ENCODE measurements at regions not wholly inside any gene's neighbourhood (a gene's known extent, or its start where the extent isn't known, plus 50 kb on each side); places are given as distances from the start of the nearest gene placed in this dataset.

DNA sequence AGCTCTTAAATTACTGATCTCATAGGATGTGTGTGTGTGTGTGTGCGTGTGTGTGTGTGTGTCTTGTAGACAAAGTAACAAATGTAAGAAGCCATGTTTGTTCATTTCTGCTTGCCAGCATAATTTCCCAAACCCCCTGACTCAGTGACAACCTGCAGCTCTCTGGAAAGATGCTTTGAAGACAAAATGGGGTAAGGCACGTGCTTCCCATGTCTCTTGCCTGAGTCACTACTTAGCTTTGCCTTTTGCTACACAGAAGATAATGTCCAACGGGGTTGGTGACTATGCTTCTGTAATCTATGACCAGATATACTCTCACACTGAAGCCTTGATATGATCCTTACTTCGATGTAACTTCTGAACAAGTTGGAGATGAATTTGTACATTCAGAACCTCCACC, 332.0 kb downstream of the SLC4A3 start:
- CTCF ChIA-PET, result no interaction called here
- no peak for DNase-seq (ENCODE audit: unreplicated experiment)
- H3K27me3 Mint-ChIP-seq (ENCODE audit: insufficient read depth, unreplicated experiment), result no peaks in the 10 kb centered on the region
- H3K9me3 Mint-ChIP-seq (ENCODE audit: unreplicated experiment), result no peaks in the 10 kb centered on the region
- TF ChIP-seq, protein P1, sequence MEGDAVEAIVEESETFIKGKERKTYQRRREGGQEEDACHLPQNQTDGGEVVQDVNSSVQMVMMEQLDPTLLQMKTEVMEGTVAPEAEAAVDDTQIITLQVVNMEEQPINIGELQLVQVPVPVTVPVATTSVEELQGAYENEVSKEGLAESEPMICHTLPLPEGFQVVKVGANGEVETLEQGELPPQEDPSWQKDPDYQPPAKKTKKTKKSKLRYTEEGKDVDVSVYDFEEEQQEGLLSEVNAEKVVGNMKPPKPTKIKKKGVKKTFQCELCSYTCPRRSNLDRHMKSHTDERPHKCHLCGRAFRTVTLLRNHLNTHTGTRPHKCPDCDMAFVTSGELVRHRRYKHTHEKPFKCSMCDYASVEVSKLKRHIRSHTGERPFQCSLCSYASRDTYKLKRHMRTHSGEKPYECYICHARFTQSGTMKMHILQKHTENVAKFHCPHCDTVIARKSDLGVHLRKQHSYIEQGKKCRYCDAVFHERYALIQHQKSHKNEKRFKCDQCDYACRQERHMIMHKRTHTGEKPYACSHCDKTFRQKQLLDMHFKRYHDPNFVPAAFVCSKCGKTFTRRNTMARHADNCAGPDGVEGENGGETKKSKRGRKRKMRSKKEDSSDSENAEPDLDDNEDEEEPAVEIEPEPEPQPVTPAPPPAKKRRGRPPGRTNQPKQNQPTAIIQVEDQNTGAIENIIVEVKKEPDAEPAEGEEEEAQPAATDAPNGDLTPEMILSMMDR (IDR thresholded peaks at IDR 0.05; ENCODE audit: unreplicated experiment), result no peak
- no peak overlapping the region for H3K27ac Mint-ChIP-seq (ENCODE audit: low read depth, unreplicated experiment)
- POLR2A ChIA-PET, result interaction anchor here (0.9 to 1.3 kb wide), 2 partner anchors 9 to 15 kb away, joined by 3 to 6 read pairs; no protein-coding TSS in a partner anchor
- H3K4me3 Mint-ChIP-seq (ENCODE audit: unreplicated experiment), result no peak overlapping the region
- BruUV-seq (replicated peaks), result no TSS peak
- intact Hi-C loops (cut with micrococcal nuclease), result no loop called here
- no peaks in the 10 kb centered on the region for H3K4me1 Mint-ChIP-seq (ENCODE audit: insufficient read depth, unreplicated experiment)
- no peaks in the 10 kb centered on the region for H3K36me3 Mint-ChIP-seq (ENCODE audit: insufficient read depth, unreplicated experiment)

DNA sequence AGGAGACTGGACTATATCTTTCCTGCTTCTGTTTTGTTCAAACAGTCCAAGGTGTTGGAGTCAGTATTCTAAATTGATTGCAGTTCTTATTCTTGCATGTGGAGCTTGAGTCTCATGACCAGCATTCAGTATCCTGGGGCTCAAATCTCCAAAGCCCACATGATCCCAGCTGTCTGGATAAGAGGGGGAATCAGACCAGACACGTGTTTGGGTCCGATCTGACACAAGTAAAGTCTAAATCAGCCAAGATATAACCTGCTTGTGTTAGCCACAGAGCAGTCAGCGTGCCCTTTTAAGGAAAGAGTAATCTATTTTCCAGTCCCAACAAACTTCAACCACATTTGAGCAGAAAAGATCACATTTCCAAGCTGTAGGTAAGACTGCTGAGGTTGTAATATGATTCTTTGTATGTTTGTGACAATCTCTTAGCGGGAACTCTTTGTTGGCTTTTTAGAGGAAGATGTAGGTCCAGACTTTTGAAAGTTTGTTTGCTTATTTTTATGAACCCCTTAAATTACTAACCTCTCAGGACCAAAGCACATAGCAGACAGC, 334.6 kb downstream of the SLC4A3 start:
- no peak for DNase-seq (ENCODE audit: unreplicated experiment)
- H3K27me3 Mint-ChIP-seq (ENCODE audit: insufficient read depth, unreplicated experiment), result no peaks in the 10 kb centered on the region
- TF ChIP-seq, protein P1 (IDR thresholded peaks at IDR 0.05; ENCODE audit: unreplicated experiment), result no peak
- no TSS peak for BruUV-seq (replicated peaks)
- ChIA-PET POLR2A (no interaction called here), CTCF (interaction anchor here (1.8 kb wide), 1 partner anchor 11 kb away, joined by 4 read pairs; no protein-coding TSS in a partner anchor)
- no peak overlapping the region for H3K4me3 Mint-ChIP-seq (ENCODE audit: unreplicated experiment)
- H3K4me1 Mint-ChIP-seq (ENCODE audit: insufficient read depth, unreplicated experiment), result no peaks in the 10 kb centered on the region
- no peaks in the 10 kb centered on the region for H3K36me3 Mint-ChIP-seq (ENCODE audit: insufficient read depth, unreplicated experiment)
- H3K27ac Mint-ChIP-seq (ENCODE audit: low read depth, unreplicated experiment), result no peak overlapping the region
- H3K9me3 Mint-ChIP-seq (ENCODE audit: unreplicated experiment), result no peaks in the 10 kb centered on the region
- intact Hi-C loops (cut with micrococcal nuclease), result loop anchor here (10.0 kb wide), 1 partner anchor 233 kb away; no protein-coding TSS in a partner anchor

DNA sequence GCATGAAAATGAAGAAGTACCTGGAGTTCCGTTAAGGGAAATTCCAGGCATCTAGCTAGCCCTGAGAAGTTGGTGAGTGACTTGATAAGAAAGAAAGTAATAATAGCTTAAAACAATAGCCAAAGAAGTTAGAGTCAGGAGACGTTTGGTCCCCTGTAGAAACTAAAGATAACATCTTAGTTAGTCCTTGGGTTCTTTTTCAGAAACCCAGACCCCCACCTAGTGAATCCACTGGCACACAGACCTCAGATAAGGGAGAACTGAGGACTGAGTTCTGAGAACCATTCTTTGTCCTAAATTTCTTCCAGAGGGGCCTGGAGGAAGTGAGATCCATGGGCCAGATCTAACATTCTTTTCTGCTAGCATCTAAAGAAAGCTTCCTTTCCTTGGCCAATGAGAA, 335.4 kb downstream of the SLC4A3 start:
- ChIA-PET CTCF (interaction anchor here (0.6 to 1.8 kb wide), 2 partner anchors 12 to 123 kb away, joined by 3 to 4 read pairs; no protein-coding TSS in a partner anchor), POLR2A (no interaction called here)
- TF ChIP-seq, protein P1 (IDR thresholded peaks at IDR 0.05; ENCODE audit: unreplicated experiment), result no peak
- no peaks in the 10 kb centered on the region for H3K27me3 Mint-ChIP-seq (ENCODE audit: insufficient read depth, unreplicated experiment)
- no peak for DNase-seq (ENCODE audit: unreplicated experiment)
- intact Hi-C loops (cut with micrococcal nuclease), result loop anchor here (10.0 kb wide), 1 partner anchor 232 kb away; no protein-coding TSS in a partner anchor
- H3K4me1 Mint-ChIP-seq (ENCODE audit: insufficient read depth, unreplicated experiment), result no peaks in the 10 kb centered on the region
- H3K27ac Mint-ChIP-seq (ENCODE audit: low read depth, unreplicated experiment), result no peak overlapping the region
- H3K9me3 Mint-ChIP-seq (ENCODE audit: unreplicated experiment), result no peaks in the 10 kb centered on the region
- H3K36me3 Mint-ChIP-seq (ENCODE audit: insufficient read depth, unreplicated experiment), result no peaks in the 10 kb centered on the region
- no peak overlapping the region for H3K4me3 Mint-ChIP-seq (ENCODE audit: unreplicated experiment)
- BruUV-seq (replicated peaks), result no TSS peak

DNA sequence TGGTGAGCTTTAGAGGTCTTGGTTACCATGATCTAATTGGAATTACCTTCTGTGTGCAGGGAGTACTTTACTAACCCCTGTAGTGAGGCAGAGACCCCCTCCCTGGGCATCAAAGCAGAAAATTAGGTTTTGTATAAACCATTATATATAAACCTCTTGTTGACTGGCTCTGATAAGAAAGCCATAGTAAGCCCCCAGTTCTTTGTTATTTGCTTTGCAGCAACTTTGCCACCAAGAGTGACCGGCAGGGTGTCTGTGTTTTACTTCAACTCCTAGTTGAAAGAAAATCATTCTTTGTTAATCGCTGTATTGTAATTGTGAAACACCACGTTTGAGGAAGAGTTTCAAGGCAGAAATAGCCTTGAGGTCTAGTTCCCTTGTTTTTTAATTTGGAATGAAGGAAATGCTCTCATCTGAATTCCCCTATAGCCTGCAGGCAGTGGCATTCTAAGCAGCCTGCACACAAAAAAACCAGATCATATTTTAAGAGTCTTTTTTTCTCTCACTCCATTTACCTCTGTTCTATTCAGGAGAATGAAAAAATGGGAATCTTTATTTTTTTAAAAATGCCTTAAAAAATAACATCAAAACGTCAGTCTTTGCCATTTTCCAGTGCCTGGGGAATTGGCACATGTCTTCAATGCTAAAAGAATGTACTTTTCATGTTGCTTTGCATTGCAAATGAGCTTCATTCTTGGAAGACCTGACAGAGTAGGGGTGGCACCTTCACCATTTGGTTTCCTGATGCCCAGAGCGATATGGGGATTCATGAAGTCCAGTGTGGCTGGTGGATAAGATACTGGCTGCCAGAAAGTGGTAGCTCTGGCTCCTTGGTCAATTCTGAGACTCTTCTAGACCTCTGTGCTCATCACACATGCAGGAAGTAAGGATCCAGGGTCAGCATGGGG, 338.1 kb downstream of the SLC4A3 start:
- CTCF ChIA-PET, result interaction anchor here (1.5 kb wide), 1 partner anchor 129 kb away, joined by 4 read pairs; no protein-coding TSS in a partner anchor
- no peak for DNase-seq (ENCODE audit: unreplicated experiment)
- Mint-ChIP-seq H3K9me3 (ENCODE audit: unreplicated experiment) (no peaks in the 10 kb centered on the region), H3K27me3 (ENCODE audit: insufficient read depth, unreplicated experiment) (no peaks in the 10 kb centered on the region), H3K36me3 (ENCODE audit: insufficient read depth, unreplicated experiment) (no peaks in the 10 kb centered on the region), H3K27ac (ENCODE audit: low read depth, unreplicated experiment) (no peak overlapping the region), H3K4me1 (ENCODE audit: insufficient read depth, unreplicated experiment) (peaks cover 17% of the 10 kb centered on the region), H3K4me3 (ENCODE audit: unreplicated experiment) (no peak overlapping the region)
- POLR2A ChIA-PET, result interaction anchor here (0.7 kb wide), 1 partner anchor 715 kb away, joined by 4 read pairs; no protein-coding TSS in a partner anchor
- intact Hi-C loops (cut with micrococcal nuclease), result loop anchor here (5.0 to 10.0 kb wide), 2 partner anchors 229 to 262 kb away; no protein-coding TSS in a partner anchor
- BruUV-seq (replicated peaks), result no TSS peak
- TF ChIP-seq, protein P1 (IDR thresholded peaks at IDR 0.05; ENCODE audit: unreplicated experiment), result no peak
